ENCODE measurements at regions not wholly inside any gene's neighbourhood (a gene's known extent, or its start where the extent isn't known, plus 50 kb on each side); places are given as distances from the start of the nearest gene placed in this dataset.

DNA sequence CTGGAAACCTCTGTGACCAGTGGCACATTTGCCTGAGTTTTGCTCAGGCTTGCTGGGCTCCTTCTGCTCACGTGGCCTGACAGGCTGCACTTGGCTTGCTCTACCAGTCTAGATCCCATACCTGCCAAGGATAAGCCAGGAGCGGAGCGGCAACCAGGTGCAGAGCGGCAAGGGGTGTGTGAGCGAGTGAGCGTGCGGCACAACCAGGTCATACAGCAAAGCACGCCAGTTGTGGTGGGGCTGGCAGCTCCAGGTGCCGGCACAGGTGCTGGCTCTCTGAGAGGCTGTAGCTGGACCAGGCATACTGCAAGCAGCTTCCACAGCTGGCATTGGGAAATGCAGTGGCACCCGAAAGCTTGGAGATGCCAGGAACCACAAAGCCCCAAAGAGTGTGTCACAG, 1495.1 kb downstream of the PCDH7 start:
- ChIA-PET CTCF (no interaction called here), POLR2A (ENCODE audit: unreplicated experiment) (no interaction called here)
- ATAC-seq: no peak
- Histone ChIP-seq H3K4me1 (ENCODE audit: insufficient read depth, low read length) (no peaks in the 10 kb centered on the region), H3K9me2 (replicated peaks; ENCODE audit: low read length) (no peaks in the 10 kb centered on the region), H3F3A (ENCODE audit: low read length, unreplicated experiment) (no peaks in the 10 kb centered on the region), H3K27ac (ENCODE audit: low read length) (no peak overlapping the region), H3K9me3 (ENCODE audit: low read length) (no peaks in the 10 kb centered on the region), H3K36me3 (ENCODE audit: low read depth, low read length) (no peaks in the 10 kb centered on the region), H2AFZ (ENCODE audit: low read length) (no peak overlapping the region), H3K4me3 (ENCODE audit: low read length) (no peak overlapping the region), H4K20me1 (ENCODE audit: low read length) (no peaks in the 10 kb centered on the region), H3K4me2 (ENCODE audit: low read length) (no peak overlapping the region), H3K79me2 (ENCODE audit: low read length) (no peaks in the 10 kb centered on the region), H3K9ac (ENCODE audit: low read length) (no peak overlapping the region), H3K27me3 (ENCODE audit: low read length) (no peaks in the 10 kb centered on the region)
- TF ChIP-seq EZH2 (IDR thresholded peaks at IDR 0.05; ENCODE audit: low read length, unreplicated experiment): no peak
- TF ChIP-seq, protein P1, sequence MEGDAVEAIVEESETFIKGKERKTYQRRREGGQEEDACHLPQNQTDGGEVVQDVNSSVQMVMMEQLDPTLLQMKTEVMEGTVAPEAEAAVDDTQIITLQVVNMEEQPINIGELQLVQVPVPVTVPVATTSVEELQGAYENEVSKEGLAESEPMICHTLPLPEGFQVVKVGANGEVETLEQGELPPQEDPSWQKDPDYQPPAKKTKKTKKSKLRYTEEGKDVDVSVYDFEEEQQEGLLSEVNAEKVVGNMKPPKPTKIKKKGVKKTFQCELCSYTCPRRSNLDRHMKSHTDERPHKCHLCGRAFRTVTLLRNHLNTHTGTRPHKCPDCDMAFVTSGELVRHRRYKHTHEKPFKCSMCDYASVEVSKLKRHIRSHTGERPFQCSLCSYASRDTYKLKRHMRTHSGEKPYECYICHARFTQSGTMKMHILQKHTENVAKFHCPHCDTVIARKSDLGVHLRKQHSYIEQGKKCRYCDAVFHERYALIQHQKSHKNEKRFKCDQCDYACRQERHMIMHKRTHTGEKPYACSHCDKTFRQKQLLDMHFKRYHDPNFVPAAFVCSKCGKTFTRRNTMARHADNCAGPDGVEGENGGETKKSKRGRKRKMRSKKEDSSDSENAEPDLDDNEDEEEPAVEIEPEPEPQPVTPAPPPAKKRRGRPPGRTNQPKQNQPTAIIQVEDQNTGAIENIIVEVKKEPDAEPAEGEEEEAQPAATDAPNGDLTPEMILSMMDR (conservative IDR thresholded peaks at IDR 0.05; ENCODE audit: low read depth, low read length): no peak
- no peak for TF ChIP-seq EZH2phosphoT487 (IDR thresholded peaks at IDR 0.05; ENCODE audit: borderline replicate concordance, low read length)
- intact Hi-C loops (cut with micrococcal nuclease): no loop called here
- DNase-seq: no peak
- BruUV-seq (replicated peaks): no TSS peak

DNA sequence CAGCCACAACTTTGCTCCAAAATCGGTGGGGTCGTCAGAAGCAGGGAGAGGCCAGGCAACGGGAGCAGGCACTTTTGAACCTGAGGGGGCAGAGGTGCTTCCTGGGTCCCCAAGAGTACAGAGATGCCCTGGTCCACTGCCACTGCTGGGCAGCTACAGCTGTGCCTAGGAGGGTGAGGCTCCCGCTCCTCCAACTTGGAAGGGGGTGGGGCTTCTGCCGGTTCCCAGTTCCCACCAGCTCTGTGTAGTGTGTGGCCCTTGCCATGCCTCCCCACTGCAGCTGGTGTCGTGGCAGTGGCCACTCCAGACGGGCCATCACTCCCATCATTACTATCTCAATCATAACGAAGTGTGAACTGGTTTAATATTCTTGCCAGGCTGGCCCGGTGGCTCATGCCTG, 1496.3 kb downstream of the PCDH7 start:
- Histone ChIP-seq H2AFZ (ENCODE audit: low read length) (no peak overlapping the region), H3K9me3 (ENCODE audit: low read length) (no peaks in the 10 kb centered on the region), H3K36me3 (ENCODE audit: low read depth, low read length) (no peaks in the 10 kb centered on the region), H4K20me1 (ENCODE audit: low read length) (no peaks in the 10 kb centered on the region), H3K9me2 (replicated peaks; ENCODE audit: low read length) (no peaks in the 10 kb centered on the region), H3F3A (ENCODE audit: low read length, unreplicated experiment) (no peaks in the 10 kb centered on the region), H3K27ac (ENCODE audit: low read length) (no peak overlapping the region), H3K4me2 (ENCODE audit: low read length) (no peak overlapping the region), H3K9ac (ENCODE audit: low read length) (no peak overlapping the region), H3K4me3 (ENCODE audit: low read length) (no peak overlapping the region), H3K79me2 (ENCODE audit: low read length) (no peaks in the 10 kb centered on the region), H3K4me1 (ENCODE audit: insufficient read depth, low read length) (no peaks in the 10 kb centered on the region), H3K27me3 (ENCODE audit: low read length) (no peaks in the 10 kb centered on the region)
- TF ChIP-seq EZH2phosphoT487 (IDR thresholded peaks at IDR 0.05; ENCODE audit: borderline replicate concordance, low read length) (no peak), EZH2 (IDR thresholded peaks at IDR 0.05; ENCODE audit: low read length, unreplicated experiment) (no peak)
- TF ChIP-seq, protein P1 (conservative IDR thresholded peaks at IDR 0.05; ENCODE audit: low read depth, low read length): no peak
- POLR2A ChIA-PET (ENCODE audit: unreplicated experiment): no interaction called here
- CTCF ChIA-PET: no interaction called here
- intact Hi-C loops (cut with micrococcal nuclease): no loop called here
- no TSS peak for BruUV-seq (replicated peaks)
- no peak for DNase-seq
- ATAC-seq: no peak

DNA sequence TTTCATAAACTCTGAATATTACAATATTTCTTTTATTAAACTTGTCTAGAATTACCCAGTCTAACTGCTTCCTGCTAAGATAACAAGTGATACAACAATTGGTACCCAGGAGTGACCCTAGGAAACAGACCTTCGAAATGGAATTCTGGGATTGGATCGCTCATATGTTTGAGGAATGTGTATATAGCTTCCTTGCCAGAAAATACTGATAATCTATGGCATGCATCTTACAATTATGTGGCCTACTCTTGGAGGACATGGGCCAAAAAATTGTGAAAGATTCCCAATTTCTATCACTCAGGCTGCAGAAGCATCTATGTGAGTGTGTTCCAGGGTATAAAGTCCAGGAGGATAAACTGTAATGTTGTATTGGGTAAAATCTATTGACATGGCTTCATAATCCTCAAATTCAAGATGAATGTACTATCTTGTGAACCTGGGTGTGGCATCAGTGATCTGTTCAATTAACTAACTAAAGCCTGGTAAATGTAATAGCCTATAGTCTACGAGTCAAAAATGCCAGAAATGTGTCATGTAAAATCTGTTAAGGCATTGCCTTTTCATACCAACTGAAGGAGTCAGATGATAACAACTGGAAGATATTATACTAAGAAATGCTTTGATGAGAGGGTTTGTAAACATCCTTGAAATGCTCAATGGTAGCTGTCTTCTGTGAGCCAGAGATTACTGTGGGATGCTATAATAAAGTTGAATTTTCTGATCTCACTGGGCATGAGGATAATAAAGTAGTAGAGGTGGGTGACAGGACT, 1499.3 kb downstream of the PCDH7 start:
- no peaks in the 10 kb centered on the region for H3K36me3 ChIP-seq (ENCODE audit: low read depth, low read length)
- H2AFZ ChIP-seq (ENCODE audit: low read length): no peak overlapping the region
- no peaks in the 10 kb centered on the region for H3K27me3 ChIP-seq (ENCODE audit: low read length)
- no peak overlapping the region for H3K4me3 ChIP-seq (ENCODE audit: low read length)
- no peak overlapping the region for H3K4me2 ChIP-seq (ENCODE audit: low read length)
- H4K20me1 ChIP-seq (ENCODE audit: low read length): no peaks in the 10 kb centered on the region
- TF ChIP-seq EZH2phosphoT487 (IDR thresholded peaks at IDR 0.05; ENCODE audit: borderline replicate concordance, low read length): no peak
- TF ChIP-seq, protein P1 (conservative IDR thresholded peaks at IDR 0.05; ENCODE audit: low read depth, low read length): no peak
- TF ChIP-seq EZH2 (IDR thresholded peaks at IDR 0.05; ENCODE audit: low read length, unreplicated experiment): no peak
- no peaks in the 10 kb centered on the region for H3F3A ChIP-seq (ENCODE audit: low read length, unreplicated experiment)
- ChIA-PET POLR2A (ENCODE audit: unreplicated experiment) (no interaction called here), CTCF (no interaction called here)
- no peaks in the 10 kb centered on the region for H3K4me1 ChIP-seq (ENCODE audit: insufficient read depth, low read length)
- BruUV-seq (replicated peaks): no TSS peak
- no peaks in the 10 kb centered on the region for H3K79me2 ChIP-seq (ENCODE audit: low read length)
- H3K9ac ChIP-seq (ENCODE audit: low read length): no peak overlapping the region
- H3K9me3 ChIP-seq (ENCODE audit: low read length): no peaks in the 10 kb centered on the region
- intact Hi-C loops (cut with micrococcal nuclease): no loop called here
- DNase-seq (peak; percentile 2), ATAC-seq (no peak)
- no peak overlapping the region for H3K27ac ChIP-seq (ENCODE audit: low read length)
- H3K9me2 ChIP-seq (replicated peaks; ENCODE audit: low read length): no peaks in the 10 kb centered on the region
